ENCODE measurements at regions not wholly inside any gene's neighbourhood (a gene's known extent, or its start where the extent isn't known, plus 50 kb on each side); places are given as distances from the start of the nearest gene placed in this dataset.

DNA sequence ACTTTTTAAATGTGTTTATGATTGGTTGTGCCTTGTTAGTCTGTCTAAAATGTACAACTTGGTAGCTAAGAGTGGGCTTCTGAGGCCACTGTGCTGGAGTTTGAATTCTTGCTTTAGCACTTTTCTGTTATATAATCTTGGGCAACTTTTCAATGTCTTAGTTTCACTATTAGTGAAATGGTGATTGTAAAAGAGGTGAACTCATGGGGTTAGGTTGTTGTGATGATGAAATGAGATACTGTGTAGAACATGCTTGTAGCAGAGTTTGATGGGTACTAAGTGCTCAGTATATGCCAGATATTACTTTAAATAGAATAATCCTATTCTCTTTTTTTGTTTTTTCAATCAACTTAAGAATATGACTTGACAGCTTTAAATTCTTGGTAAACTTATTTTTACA is 624.7 kb downstream of the CD109 start:
- Histone ChIP-seq H3K9me3 (no peaks in the 10 kb centered on the region), H3K4me3 (no peak overlapping the region), H3K36me3 (no peaks in the 10 kb centered on the region), H3K27ac (no peak overlapping the region), H3K4me1 (replicated peaks) (no peaks in the 10 kb centered on the region), H3K27me3 (replicated peaks; ENCODE audit: insufficient read depth) (no peaks in the 10 kb centered on the region)
- TF ChIP-seq POLR2A (IDR thresholded peaks at IDR 0.05) (no peak), POLR2AphosphoS5 (IDR thresholded peaks at IDR 0.05) (no peak)
- TF ChIP-seq, protein P1, sequence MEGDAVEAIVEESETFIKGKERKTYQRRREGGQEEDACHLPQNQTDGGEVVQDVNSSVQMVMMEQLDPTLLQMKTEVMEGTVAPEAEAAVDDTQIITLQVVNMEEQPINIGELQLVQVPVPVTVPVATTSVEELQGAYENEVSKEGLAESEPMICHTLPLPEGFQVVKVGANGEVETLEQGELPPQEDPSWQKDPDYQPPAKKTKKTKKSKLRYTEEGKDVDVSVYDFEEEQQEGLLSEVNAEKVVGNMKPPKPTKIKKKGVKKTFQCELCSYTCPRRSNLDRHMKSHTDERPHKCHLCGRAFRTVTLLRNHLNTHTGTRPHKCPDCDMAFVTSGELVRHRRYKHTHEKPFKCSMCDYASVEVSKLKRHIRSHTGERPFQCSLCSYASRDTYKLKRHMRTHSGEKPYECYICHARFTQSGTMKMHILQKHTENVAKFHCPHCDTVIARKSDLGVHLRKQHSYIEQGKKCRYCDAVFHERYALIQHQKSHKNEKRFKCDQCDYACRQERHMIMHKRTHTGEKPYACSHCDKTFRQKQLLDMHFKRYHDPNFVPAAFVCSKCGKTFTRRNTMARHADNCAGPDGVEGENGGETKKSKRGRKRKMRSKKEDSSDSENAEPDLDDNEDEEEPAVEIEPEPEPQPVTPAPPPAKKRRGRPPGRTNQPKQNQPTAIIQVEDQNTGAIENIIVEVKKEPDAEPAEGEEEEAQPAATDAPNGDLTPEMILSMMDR (IDR thresholded peaks at IDR 0.05): no peak
- DNase-seq (ENCODE audit: low spot score): no peak
- intact Hi-C loops (cut with DNase I): no loop called here

- Histone ChIP-seq H3K9me3 (no peaks in the 10 kb centered on the region), H3K27me3 (replicated peaks; ENCODE audit: insufficient read depth) (no peaks in the 10 kb centered on the region), H3K4me3 (no peak overlapping the region), H3K36me3 (no peaks in the 10 kb centered on the region), H3K27ac (no peak overlapping the region), H3K4me1 (replicated peaks) (no peaks in the 10 kb centered on the region)
- intact Hi-C loops (cut with DNase I): no loop called here
- no peak for DNase-seq (ENCODE audit: low spot score)
- TF ChIP-seq POLR2A (IDR thresholded peaks at IDR 0.05) (no peak), POLR2AphosphoS5 (IDR thresholded peaks at IDR 0.05) (no peak)
- TF ChIP-seq, protein P1 (IDR thresholded peaks at IDR 0.05): no peak
Measured at GRCh38 chr6:74320074-74320473, 624.1 kb downstream of the CD109 start.

- no peak overlapping the region for H3K27ac ChIP-seq
- H3K27me3 ChIP-seq (replicated peaks; ENCODE audit: insufficient read depth): no peaks in the 10 kb centered on the region
- H3K9me3 ChIP-seq: no peaks in the 10 kb centered on the region
- WGBS: 61% methylated on average over 2 of the region's 2 CpGs
- TF ChIP-seq POLR2AphosphoS5 (IDR thresholded peaks at IDR 0.05) (no peak), POLR2A (IDR thresholded peaks at IDR 0.05) (no peak)
- TF ChIP-seq, protein P1 (IDR thresholded peaks at IDR 0.05): no peak
- intact Hi-C loops (cut with DNase I): no loop called here
- DNase-seq (ENCODE audit: low spot score): no peak
- H3K4me3 ChIP-seq: no peak overlapping the region
- H3K4me1 ChIP-seq (replicated peaks): no peaks in the 10 kb centered on the region
- no peaks in the 10 kb centered on the region for H3K36me3 ChIP-seq
Measured at GRCh38 chr6:74319292-74319691, 623.3 kb downstream of the CD109 start.

GRCh38 chr6:74318738-74319137 is 622.7 kb downstream of the CD109 start:
- no peaks in the 10 kb centered on the region for H3K4me1 ChIP-seq (replicated peaks)
- no peak overlapping the region for H3K4me3 ChIP-seq
- H3K27me3 ChIP-seq (replicated peaks; ENCODE audit: insufficient read depth): no peaks in the 10 kb centered on the region
- DNase-seq (ENCODE audit: low spot score): no peak
- intact Hi-C loops (cut with DNase I): no loop called here
- TF ChIP-seq POLR2A (IDR thresholded peaks at IDR 0.05) (no peak), POLR2AphosphoS5 (IDR thresholded peaks at IDR 0.05) (no peak)
- TF ChIP-seq, protein P1 (IDR thresholded peaks at IDR 0.05): no peak
- no peaks in the 10 kb centered on the region for H3K9me3 ChIP-seq
- no peak overlapping the region for H3K27ac ChIP-seq
- H3K36me3 ChIP-seq: no peaks in the 10 kb centered on the region

- intact Hi-C loops (cut with DNase I): no loop called here
- Histone ChIP-seq H3K36me3 (no peaks in the 10 kb centered on the region), H3K27ac (no peak overlapping the region), H3K27me3 (replicated peaks; ENCODE audit: insufficient read depth) (no peaks in the 10 kb centered on the region), H3K4me3 (no peak overlapping the region), H3K9me3 (no peaks in the 10 kb centered on the region), H3K4me1 (replicated peaks) (no peaks in the 10 kb centered on the region)
- TF ChIP-seq, protein P1 (IDR thresholded peaks at IDR 0.05): no peak
- TF ChIP-seq POLR2A (IDR thresholded peaks at IDR 0.05) (no peak), POLR2AphosphoS5 (IDR thresholded peaks at IDR 0.05) (no peak)
- no peak for DNase-seq (ENCODE audit: low spot score)
- WGBS: 60% methylated on average over 1 of the region's 1 CpG
Measured at GRCh38 chr6:74312081-74312480, 616.1 kb downstream of the CD109 start.
